B cell (primary cell): ENCODE measurements at regions not wholly inside any gene's neighbourhood (a gene's known extent, or its start where the extent isn't known, plus 50 kb on each side); places are given as distances from the start of the nearest gene placed in this dataset.
"Not testable (repeated sequence)": the region's sequence is repeated elsewhere in the genome, so short reads cannot be mapped to it uniquely, and the experiment has no call there.

Experiments used
- CTCF ChIP-seq: fragments of 200-600 bp; IDR thresholded peaks from one replicate; pipeline ENCODE4 v1.8.0; 2022; ENCODE audit warnings: antibody characterized with exemption, mild to moderate bottlenecking
- EZH2 ChIP-seq: IDR thresholded peaks from 2 replicates; pipeline ENCODE4 v1.6.1; 2012; ENCODE audit warnings: borderline replicate concordance, low read depth, mild to moderate bottlenecking, moderate library complexity, low read length; ENCODE audit not compliant: insufficient read depth, poor library complexity, severe bottlenecking

- TF ChIP-seq CTCF, EZH2: not testable (repeated sequence)
Measured at GRCh38 chr6:26898785-26899184, 239.2 kb upstream of the ZNF322 start.
